ENCODE measurements at regions not wholly inside any gene's neighbourhood (a gene's known extent, or its start where the extent isn't known, plus 50 kb on each side); places are given as distances from the start of the nearest gene placed in this dataset.

DNA sequence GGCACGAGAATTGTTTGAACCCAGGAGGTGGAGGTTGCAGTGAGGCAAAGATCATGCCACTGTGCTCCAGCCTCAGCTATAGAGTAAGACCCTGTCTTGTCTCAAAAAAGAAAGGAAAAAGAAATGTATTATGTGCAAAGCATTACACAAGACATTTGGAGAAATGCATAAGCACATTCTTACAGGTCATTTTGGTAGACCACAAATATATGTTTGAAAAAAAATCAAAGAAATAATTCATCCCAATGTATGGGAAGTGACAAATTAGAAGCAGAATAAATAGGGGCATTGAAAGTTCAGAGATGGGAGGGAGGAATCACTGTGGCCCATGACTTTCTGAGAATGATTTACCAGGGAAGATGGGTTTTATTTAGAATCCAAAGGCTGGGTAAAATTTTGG lies 283.5 kb upstream of the ADAMTS5 start:
- TF ChIP-seq, protein P1, sequence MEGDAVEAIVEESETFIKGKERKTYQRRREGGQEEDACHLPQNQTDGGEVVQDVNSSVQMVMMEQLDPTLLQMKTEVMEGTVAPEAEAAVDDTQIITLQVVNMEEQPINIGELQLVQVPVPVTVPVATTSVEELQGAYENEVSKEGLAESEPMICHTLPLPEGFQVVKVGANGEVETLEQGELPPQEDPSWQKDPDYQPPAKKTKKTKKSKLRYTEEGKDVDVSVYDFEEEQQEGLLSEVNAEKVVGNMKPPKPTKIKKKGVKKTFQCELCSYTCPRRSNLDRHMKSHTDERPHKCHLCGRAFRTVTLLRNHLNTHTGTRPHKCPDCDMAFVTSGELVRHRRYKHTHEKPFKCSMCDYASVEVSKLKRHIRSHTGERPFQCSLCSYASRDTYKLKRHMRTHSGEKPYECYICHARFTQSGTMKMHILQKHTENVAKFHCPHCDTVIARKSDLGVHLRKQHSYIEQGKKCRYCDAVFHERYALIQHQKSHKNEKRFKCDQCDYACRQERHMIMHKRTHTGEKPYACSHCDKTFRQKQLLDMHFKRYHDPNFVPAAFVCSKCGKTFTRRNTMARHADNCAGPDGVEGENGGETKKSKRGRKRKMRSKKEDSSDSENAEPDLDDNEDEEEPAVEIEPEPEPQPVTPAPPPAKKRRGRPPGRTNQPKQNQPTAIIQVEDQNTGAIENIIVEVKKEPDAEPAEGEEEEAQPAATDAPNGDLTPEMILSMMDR (IDR thresholded peaks at IDR 0.05): no peak
- TF ChIP-seq POLR2AphosphoS5 (IDR thresholded peaks at IDR 0.05; ENCODE audit: low read depth, low read length) (no peak), SIN3A (IDR thresholded peaks at IDR 0.05; ENCODE audit: borderline replicate concordance, insufficient read depth, low read depth, low read length) (no peak), TCF7L2 (IDR thresholded peaks at IDR 0.05; ENCODE audit: low read depth, low read length) (no peak)
